ENCODE measurements at regions not wholly inside any gene's neighbourhood (a gene's known extent, or its start where the extent isn't known, plus 50 kb on each side); places are given as distances from the start of the nearest gene placed in this dataset.

DNA sequence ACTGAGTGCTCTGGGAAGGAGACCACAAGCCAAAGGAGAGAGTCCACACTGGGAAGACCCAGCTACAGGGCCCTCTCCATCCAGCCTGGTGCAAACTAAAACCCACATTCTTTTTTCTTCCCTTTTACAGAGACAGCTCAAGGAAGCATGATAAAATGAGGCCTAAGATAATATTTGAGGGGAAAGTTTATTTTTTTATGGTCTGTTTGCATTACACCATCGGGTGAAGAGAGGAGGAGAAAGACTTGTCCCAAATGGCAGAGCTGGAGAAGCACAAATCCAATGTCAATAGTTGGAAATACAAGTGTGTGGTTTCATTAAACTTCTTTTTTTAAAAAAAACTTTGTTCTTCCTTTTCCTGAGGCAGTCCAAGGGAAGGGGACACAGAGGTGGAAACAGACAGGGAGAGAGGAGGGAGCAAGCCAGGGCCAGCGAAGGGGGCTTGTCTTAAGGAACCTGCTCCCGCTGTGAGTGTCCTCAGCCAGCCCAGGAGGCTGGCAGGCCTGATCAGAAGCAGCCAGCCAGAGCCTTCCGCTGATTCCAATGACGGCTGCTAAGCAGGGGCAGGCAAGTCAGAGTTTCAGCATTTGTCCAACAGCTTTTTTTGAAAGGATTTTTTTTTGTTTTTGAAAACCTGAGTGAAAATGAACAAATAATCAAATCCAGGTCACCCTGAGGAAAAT, 203.8 kb upstream of the SIX2 start:
- H3K4me3 ChIP-seq: no peak overlapping the region
- intact Hi-C loops (cut with DNase I; ENCODE audit: low total_unique reads): no loop called here
- no peaks in the 10 kb centered on the region for H3K4me1 ChIP-seq
- TF ChIP-seq CTCF (IDR thresholded peaks at IDR 0.05): no peak
- TF ChIP-seq POLR2A (IDR thresholded peaks at IDR 0.05): no peak
- TF ChIP-seq POLR2AphosphoS5 (IDR thresholded peaks at IDR 0.05): no peak
- no peaks in the 10 kb centered on the region for H3K36me3 ChIP-seq
- H3K9me3 ChIP-seq: no peaks in the 10 kb centered on the region
- H3K27ac ChIP-seq: no peak overlapping the region
- H3K27me3 ChIP-seq: no peaks in the 10 kb centered on the region
- DNase-seq (ENCODE audit: low spot score in 2 of 2): no peak

- Histone ChIP-seq H3K27me3 (no peaks in the 10 kb centered on the region), H3K9me3 (no peaks in the 10 kb centered on the region), H3K27ac (no peak overlapping the region), H3K36me3 (no peaks in the 10 kb centered on the region), H3K4me1 (no peaks in the 10 kb centered on the region), H3K4me3 (no peak overlapping the region)
- TF ChIP-seq CTCF (IDR thresholded peaks at IDR 0.05): no peak
- no peak for TF ChIP-seq POLR2A (IDR thresholded peaks at IDR 0.05)
- TF ChIP-seq POLR2AphosphoS5 (IDR thresholded peaks at IDR 0.05): no peak
- DNase-seq (ENCODE audit: low spot score in 2 of 2): no peak
- intact Hi-C loops (cut with DNase I; ENCODE audit: low total_unique reads): no loop called here
Observed at GRCh38 chr2:45211636-45212035, 202.4 kb upstream of the SIX2 start.

- Histone ChIP-seq H3K9me3 (no peaks in the 10 kb centered on the region), H3K4me3 (no peak overlapping the region), H3K27me3 (no peaks in the 10 kb centered on the region), H3K27ac (no peak overlapping the region), H3K36me3 (no peaks in the 10 kb centered on the region), H3K4me1 (no peaks in the 10 kb centered on the region)
- DNase-seq (ENCODE audit: low spot score in 2 of 2): no peak
- TF ChIP-seq POLR2AphosphoS5 (IDR thresholded peaks at IDR 0.05): no peak
- no peak for TF ChIP-seq CTCF (IDR thresholded peaks at IDR 0.05)
- TF ChIP-seq POLR2A (IDR thresholded peaks at IDR 0.05): no peak
- intact Hi-C loops (cut with DNase I; ENCODE audit: low total_unique reads): no loop called here
Observed at GRCh38 chr2:45210462-45211195, 201.4 kb upstream of the SIX2 start.

GRCh38 chr2:45209875-45210274, 200.6 kb upstream of the SIX2 start:
- TF ChIP-seq CTCF (IDR thresholded peaks at IDR 0.05): no peak
- no peak for TF ChIP-seq POLR2A (IDR thresholded peaks at IDR 0.05)
- TF ChIP-seq POLR2AphosphoS5 (IDR thresholded peaks at IDR 0.05): no peak

GRCh38 chr2:45209302-45209701, 200.1 kb upstream of the SIX2 start:
- Histone ChIP-seq H3K27me3 (no peaks in the 10 kb centered on the region), H3K36me3 (no peaks in the 10 kb centered on the region), H3K9me3 (no peaks in the 10 kb centered on the region), H3K27ac (no peak overlapping the region), H3K4me1 (no peaks in the 10 kb centered on the region), H3K4me3 (no peak overlapping the region)
- DNase-seq (ENCODE audit: low spot score in 2 of 2): no peak
- TF ChIP-seq POLR2AphosphoS5 (IDR thresholded peaks at IDR 0.05): no peak
- TF ChIP-seq POLR2A (IDR thresholded peaks at IDR 0.05): no peak
- no peak for TF ChIP-seq CTCF (IDR thresholded peaks at IDR 0.05)
- intact Hi-C loops (cut with DNase I; ENCODE audit: low total_unique reads): no loop called here

More at GRCh38 chr2:45209875-45210274, 200.6 kb upstream of the SIX2 start:
- intact Hi-C loops (cut with DNase I; ENCODE audit: low total_unique reads): no loop called here
- no peak overlapping the region for H3K27ac ChIP-seq
- no peaks in the 10 kb centered on the region for H3K27me3 ChIP-seq
- no peaks in the 10 kb centered on the region for H3K36me3 ChIP-seq
- no peaks in the 10 kb centered on the region for H3K4me1 ChIP-seq
- H3K4me3 ChIP-seq: no peak overlapping the region
- H3K9me3 ChIP-seq: no peaks in the 10 kb centered on the region
- DNase-seq (ENCODE audit: low spot score in 2 of 2): no peak

Data from breast epithelium (tissue), 4 donors.